Stimulated activated CD4-positive, alpha-beta T cell treated with anti-CD3 and anti-CD28 coated beads, TNF-alpha, amount 100 ng/mL, for 24 hours (primary cell): ENCODE measurements at regions not wholly inside any gene's neighbourhood (a gene's known extent, or its start where the extent isn't known, plus 50 kb on each side); places are given as distances from the start of the nearest gene placed in this dataset.
A peak's percentile ranks its signal among the peaks of the same experiment; 100 is the strongest.

Source experiments
- DNase-seq, 3 experiments: peaks; one replicate each; pipeline ENCODE4 v3.0.0-alpha.2; 2020; ENCODE audit warnings: low read depth in 3 of 3

GRCh38 chr9:129343424-129344375 is 165.6 kb upstream of the IER5L start:
- DNase-seq = no peak

DNA sequence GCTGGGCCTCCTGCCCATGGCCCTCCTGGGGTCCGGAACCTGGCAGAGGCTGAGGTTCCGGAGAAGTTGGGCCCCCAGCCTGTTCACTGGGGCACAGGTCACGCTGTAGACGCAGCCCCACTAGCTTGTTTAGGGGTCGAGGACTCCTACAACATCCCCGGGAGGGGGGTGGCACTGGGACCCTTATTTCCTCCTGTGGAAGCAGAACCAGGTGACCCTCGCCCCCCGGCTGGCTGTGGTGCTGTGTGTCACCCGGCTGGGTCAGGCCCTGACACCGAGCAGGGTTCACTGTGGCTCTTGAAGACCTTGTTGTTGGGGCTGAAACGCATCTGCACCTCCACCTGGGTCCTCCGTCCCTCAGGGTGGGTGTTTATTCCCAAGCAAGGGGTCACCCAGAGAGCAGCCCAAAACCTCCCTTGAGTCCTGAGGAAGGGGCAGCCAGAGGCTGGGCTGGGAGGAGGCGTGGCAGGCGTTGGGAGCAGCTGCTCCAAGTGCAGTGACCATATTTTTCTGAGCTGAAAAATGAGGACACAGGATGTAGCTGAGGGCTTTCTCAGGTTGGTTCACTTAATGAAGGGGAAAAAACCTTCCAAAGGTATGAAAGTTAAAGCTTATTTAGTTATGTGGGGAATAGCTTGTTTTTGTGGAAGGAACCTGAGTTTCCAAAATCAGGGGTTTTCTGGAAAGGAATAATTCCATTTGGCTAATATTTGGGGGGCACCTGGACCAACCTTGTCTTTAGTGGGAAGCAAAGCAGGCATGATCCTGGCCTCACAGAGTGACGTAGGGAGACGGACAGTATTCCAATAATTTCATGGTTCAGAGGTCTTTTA is 164.7 kb upstream of the IER5L start:
- DNase-seq = no peak

- DNase-seq = no peak
These were observed 163.9 kb upstream of the IER5L start for GRCh38 chr9:129341987-129342348.

GRCh38 chr9:129341171-129341986 is 163.3 kb upstream of the IER5L start:
- no peak for DNase-seq

- DNase-seq = no peak
These were observed 162.5 kb upstream of the IER5L start for GRCh38 chr9:129340427-129341170.

DNA sequence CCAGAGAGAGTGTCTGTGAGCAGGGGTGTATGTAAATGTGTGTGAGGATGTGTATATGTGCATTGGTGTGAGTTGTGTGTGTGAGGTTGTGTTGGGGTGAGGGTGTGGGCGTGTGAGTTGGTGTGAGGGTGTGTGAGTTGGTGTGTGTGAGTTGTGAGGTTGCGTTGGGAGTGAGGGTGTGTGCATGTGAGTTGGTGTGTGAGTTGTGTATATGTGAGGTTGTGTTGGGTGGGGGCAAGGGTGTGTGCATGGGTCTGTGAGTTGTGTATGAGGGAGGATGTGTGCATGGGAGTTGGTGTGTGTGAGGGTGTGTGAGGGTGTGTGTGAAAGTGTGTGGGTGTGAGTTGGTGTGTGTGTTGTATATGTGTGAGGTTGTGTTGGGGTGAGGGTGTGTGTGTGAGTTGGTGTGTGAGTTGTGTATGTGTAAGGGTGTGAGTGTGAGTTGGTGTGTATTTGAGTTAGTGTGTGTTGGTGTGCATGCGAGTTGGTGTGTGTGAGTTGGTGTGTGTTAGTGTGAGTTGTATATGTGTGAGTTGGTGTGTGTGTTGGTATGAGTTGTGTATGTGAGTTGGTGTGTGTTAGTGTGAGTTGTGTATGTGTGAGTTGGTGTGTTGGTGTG is 161.6 kb upstream of the IER5L start:
- DNase-seq = no peak

DNA sequence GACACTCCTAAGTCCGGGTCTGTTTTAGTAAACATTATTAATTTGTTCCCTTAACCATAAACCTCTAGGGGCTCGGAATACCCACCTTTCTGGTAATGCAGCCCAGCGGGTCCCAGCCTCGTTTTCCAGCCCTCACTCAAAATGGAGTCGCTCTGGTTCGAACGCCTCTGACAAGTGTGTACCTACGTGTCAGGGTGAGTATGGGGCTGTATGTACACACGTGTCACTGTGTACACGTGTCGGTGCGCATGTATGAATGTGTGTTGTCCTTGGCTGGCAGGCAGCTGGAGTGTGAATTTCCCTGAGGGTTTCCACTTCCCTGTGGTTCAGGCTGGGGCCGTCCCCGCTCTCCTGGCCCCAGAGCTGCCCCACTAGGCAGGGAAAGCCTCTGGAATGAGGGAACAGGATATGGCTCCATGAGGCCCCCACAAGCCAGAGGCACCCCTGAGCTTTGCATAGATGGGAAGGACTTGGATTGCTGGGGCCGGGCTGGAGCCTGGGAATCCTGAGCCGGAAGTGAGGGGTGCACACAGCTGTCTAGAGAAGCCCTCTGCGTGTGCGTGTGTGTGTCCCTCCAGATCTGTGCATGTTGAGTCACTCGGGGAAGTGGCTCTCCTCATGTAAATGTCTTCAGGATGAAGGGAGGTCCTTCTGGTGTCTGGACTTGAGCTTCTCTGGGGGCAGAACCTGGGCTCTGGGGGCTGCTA is 160.8 kb upstream of the IER5L start:
- DNase-seq = no peak

DNA sequence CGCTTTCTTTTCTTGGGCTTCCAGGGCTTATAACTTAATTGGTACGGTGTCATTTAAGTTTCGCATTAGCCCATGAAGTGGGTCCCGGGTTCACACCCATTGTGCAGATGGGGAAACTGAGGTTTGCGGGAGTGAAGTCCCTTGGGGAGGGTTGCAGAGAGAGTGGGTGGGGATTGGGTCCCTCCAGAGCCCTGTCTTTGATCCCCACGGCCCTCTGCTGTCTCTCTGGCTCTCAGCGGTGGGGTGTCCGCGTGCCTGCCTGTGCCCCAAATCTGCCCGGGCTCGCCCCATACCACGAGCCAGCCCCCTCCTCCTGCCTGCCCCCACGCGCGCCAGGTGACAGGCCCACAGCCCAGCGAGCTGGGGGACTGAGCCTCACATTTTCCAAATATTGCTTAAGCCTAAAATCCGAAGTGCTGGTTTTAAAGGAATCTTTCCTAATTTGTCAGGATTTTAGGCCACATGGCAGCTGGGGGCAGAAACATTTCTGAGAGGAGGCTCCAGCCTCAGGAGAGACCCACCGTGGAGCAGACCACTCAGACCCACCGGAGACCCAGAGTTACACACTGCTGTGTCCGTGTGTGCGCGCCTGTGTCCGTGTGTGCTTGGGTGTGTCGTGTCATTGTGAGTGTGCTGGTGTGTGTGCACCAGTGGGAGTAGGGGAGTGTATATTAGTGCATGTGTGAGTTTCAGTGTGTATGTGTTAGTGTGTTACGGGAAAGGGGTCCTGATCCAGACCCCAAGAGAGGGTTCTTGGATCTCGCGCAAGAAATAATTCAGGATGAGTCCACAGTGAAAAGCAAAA is 159.5 kb upstream of the IER5L start:
- DNase-seq = no peak

- DNase-seq = peak in 1 of 3 experiments; percentile 26
These were observed 158.7 kb upstream of the IER5L start for GRCh38 chr9:129336601-129337331.

DNA sequence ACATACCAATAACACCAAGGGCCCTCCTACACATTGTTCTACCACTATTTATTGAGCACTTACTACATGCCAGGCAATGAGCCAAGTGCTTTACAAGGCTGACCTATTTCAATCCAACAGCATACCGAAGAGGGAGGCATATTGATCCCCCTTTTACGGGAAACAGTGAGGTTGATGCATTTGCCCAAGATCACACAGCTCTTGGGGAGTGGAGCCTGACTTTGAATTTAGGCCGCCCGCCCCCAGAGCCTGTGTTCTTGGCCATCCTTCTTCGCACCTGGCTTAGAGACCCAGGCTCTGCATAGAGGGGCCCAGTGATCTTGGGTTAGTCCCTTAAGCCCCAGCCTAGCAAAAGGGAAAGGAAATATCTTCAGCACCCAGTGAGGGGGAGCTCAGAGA is 158.1 kb upstream of the IER5L start:
- no peak for DNase-seq

- DNase-seq = no peak
These were observed 157.5 kb upstream of the IER5L start for GRCh38 chr9:129335464-129336129.

- DNase-seq = peak in 1 of 3 experiments; percentile 26
These were observed 156.3 kb upstream of the IER5L start for GRCh38 chr9:129334105-129334935.

DNA sequence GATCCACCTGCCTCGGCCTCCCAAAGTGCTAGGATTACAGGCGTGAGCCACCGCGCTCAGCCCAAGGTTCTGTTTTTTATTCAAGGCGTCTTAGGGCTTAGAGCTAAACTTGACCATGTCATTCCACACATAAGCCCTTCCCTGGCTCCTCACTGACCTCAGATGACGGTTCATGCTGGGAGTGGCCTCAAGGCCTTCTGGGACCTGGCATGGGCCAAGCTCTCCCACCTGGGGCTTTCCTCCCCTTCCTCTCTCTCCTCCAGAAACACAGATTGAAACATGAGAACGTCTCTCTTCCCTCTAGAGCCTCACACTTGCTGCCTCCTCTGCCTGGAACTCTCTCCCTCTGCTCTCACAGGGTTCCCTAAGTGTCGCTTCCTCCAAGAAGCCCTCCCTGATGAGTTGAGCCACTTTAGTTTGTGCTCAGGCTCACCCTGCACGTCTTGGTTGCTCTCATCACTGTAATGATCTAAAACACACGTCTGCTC is 155.6 kb upstream of the IER5L start:
- DNase-seq = no peak

DNA sequence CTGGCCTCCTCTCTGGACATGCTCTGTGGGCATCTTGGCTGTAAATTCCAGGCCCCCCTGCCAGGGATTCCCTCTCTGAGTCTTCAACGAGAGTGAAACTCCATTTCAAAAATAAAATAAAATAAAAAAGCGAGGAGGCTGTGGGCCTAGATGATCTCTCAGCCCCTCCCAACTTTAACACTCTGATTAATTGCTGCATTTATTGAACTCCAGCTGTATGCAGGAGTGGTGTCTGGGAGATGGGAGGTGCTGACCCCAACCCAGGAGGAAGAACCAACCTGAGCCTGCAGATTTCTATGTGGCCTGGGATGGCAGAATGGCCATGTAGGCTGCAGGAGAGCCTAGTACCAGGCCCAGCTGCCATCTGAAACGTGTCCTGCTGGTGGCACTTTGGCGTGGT is 154.5 kb upstream of the IER5L start:
- no peak for DNase-seq

DNA sequence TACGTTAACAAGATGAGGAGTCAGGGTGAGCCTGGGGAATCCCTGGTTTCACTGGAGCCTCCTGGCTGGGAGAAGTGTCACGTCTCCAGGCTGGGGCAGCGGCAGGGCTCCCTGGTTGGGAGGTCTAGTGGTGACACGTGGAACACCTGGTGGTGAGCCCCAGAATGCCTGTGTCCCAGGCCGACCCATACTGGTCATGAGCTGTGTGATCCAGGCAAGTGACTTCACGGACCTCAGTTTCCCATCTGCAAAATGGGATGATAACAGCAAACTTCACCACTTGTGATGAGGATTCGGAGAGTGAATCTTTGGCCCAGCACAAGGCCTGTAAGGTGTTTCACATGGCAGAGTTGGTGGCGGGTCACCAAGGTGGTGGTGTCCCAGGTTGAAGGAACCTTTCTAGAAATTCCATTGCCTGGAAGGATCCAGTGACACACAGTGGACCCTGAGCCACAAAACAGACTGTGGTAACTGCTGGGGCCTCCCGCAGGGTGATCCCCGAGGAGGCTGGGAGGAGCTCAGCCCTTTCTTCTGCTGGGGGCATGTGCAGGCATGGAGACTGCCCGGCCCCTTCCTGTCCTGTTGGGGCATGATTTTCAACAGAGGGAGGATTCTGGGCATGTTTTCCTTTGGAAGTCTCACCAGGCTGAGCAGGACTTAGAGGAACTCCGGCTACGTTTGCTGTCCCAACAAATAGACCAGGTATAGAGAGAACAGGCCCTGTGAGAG is 153.9 kb upstream of the IER5L start:
- no peak for DNase-seq

GRCh38 chr9:129331493-129331765 is 153.4 kb upstream of the IER5L start:
- no peak for DNase-seq
